ENCODE measurements at regions not wholly inside any gene's neighbourhood (a gene's known extent, or its start where the extent isn't known, plus 50 kb on each side); places are given as distances from the start of the nearest gene placed in this dataset.

GRCh38 chrX:122582280-122582974 lies 601.7 kb upstream of the GRIA3 start:
- TF ChIP-seq CTCF (IDR thresholded peaks at IDR 0.05; ENCODE audit: insufficient read depth, low read depth, low read length, missing control alignments): no peak
- no peak overlapping the region for H3K4me3 ChIP-seq (ENCODE audit: low read length)
- peak; percentile 87 for DNase-seq (ENCODE audit: low read depth)

- H3K4me3 ChIP-seq (ENCODE audit: low read length): no peak overlapping the region
- peak; percentile 3 for DNase-seq (ENCODE audit: low read depth)
- no peak for TF ChIP-seq CTCF (IDR thresholded peaks at IDR 0.05; ENCODE audit: insufficient read depth, low read depth, low read length, missing control alignments)
These were observed 601.1 kb upstream of the GRIA3 start for GRCh38 chrX:122582975-122583305.

GRCh38 chrX:122583551-122583950 lies 600.5 kb upstream of the GRIA3 start:
- peak; percentile 53 for DNase-seq (ENCODE audit: low read depth)
- no peak for TF ChIP-seq CTCF (IDR thresholded peaks at IDR 0.05; ENCODE audit: insufficient read depth, low read depth, low read length, missing control alignments)
- H3K4me3 ChIP-seq (ENCODE audit: low read length): no peak overlapping the region

GRCh38 chrX:122584981-122585380 lies 599.1 kb upstream of the GRIA3 start:
- TF ChIP-seq CTCF (IDR thresholded peaks at IDR 0.05; ENCODE audit: insufficient read depth, low read depth, low read length, missing control alignments): no peak
- no peak for DNase-seq (ENCODE audit: low read depth)

GRCh38 chrX:122586831-122587230 lies 597.2 kb upstream of the GRIA3 start:
- peak; percentile 1 for DNase-seq (ENCODE audit: low read depth)
- no peak for TF ChIP-seq CTCF (IDR thresholded peaks at IDR 0.05; ENCODE audit: insufficient read depth, low read depth, low read length, missing control alignments)
- H3K4me3 ChIP-seq (ENCODE audit: low read length): no peak overlapping the region

More at GRCh38 chrX:122584981-122585380, 599.1 kb upstream of the GRIA3 start:
- no peak overlapping the region for H3K4me3 ChIP-seq (ENCODE audit: low read length)

GRCh38 chrX:122591546-122591945 lies 592.5 kb upstream of the GRIA3 start:
- no peak overlapping the region for H3K4me3 ChIP-seq (ENCODE audit: low read length)
- TF ChIP-seq CTCF (IDR thresholded peaks at IDR 0.05; ENCODE audit: insufficient read depth, low read depth, low read length, missing control alignments): no peak
- no peak for DNase-seq (ENCODE audit: low read depth)

GRCh38 chrX:122596998-122597397 lies 587.1 kb upstream of the GRIA3 start:
- H3K4me3 ChIP-seq (ENCODE audit: low read length): no peak overlapping the region
- no peak for TF ChIP-seq CTCF (IDR thresholded peaks at IDR 0.05; ENCODE audit: insufficient read depth, low read depth, low read length, missing control alignments)
- no peak for DNase-seq (ENCODE audit: low read depth)
